HEK293 (cell line): ENCODE measurements at regions not wholly inside any gene's neighbourhood (a gene's known extent, or its start where the extent isn't known, plus 50 kb on each side); places are given as distances from the start of the nearest gene placed in this dataset.

Experiments
- CTCF ChIA-PET: fragments of 350-600 bp; formaldehyde crosslinking; extraction: SDS; loops from one replicate; lab custom pipeline; 2021; ENCODE audit warnings: antibody characterized with exemption; lab: Yijun Ruan, JAX
- POLR2A ChIA-PET: fragments of 300-600 bp; formaldehyde crosslinking; extraction: SDS; loops from one replicate; lab custom pipeline; 2020; ENCODE audit warnings: antibody characterized with exemption, inconsistent platforms; lab: Yijun Ruan, JAX
- H3K27ac ChIP-seq: fragments of 200-500 bp; sonication (Bioruptor generic); 2 replicates; pipeline ENCODE4 v1.5.1; 2014; ENCODE audit warnings: low read depth, low read length, control low read depth, inconsistent platforms; ENCODE audit errors: extremely low read depth
- H3K36me3 ChIP-seq, 2 experiments: fragments of 200-500 bp in 1 of 2; sonication (Bioruptor generic) in 1 of 2; 1 replicate in 1 of 2; 2 replicates in 1 of 2; pipeline ENCODE4 v1.5.1; 2014 to 2017; ENCODE audit warnings: inconsistent platforms in 2 of 2, low read length in 2 of 2; ENCODE audit not compliant: control insufficient read depth in 2 of 2, insufficient read depth in 1 of 2
- H3K4me1 ChIP-seq: fragments of 200-500 bp; sonication (Bioruptor generic); 2 replicates; pipeline ENCODE4 v1.5.1; 2014; ENCODE audit warnings: mild to moderate bottlenecking, low read length, inconsistent platforms; ENCODE audit not compliant: control insufficient read depth, insufficient read depth
- H3K4me3 ChIP-seq: 2 replicates; pipeline ENCODE4 v1.5.1; 2011; ENCODE audit warnings: low read depth, mild to moderate bottlenecking, control low read depth, low read length, moderate library complexity
- H3K9me3 ChIP-seq: fragments of 200-500 bp; sonication (Bioruptor generic); 2 replicates; pipeline ENCODE4 v1.5.1; 2014; ENCODE audit warnings: low read depth, low read length, inconsistent platforms; ENCODE audit not compliant: control insufficient read depth, insufficient read depth
- RBAK ChIP-seq: fragments of 450-650 bp; formaldehyde crosslinking; IDR thresholded peaks from 2 replicates; pipeline ENCODE4 v1.5.1; 2016; ENCODE audit warnings: missing biosample characterization, missing genetic modification characterization
- REPIN1 ChIP-seq: fragments of 450-650 bp; formaldehyde crosslinking; IDR thresholded peaks from 2 replicates; pipeline ENCODE4 v1.5.1; 2017; ENCODE audit warnings: missing biosample characterization, missing genetic modification characterization, low read depth
- SCRT2 ChIP-seq: fragments of 450-650 bp; formaldehyde crosslinking; IDR thresholded peaks from 2 replicates; pipeline ENCODE4 v1.5.1; 2016; ENCODE audit warnings: missing biosample characterization, missing genetic modification characterization
- SP2 ChIP-seq: fragments of 450-650 bp; formaldehyde crosslinking; IDR thresholded peaks from 2 replicates; pipeline ENCODE4 v1.5.1; 2016; ENCODE audit warnings: missing biosample characterization, missing genetic modification characterization
- ZFHX2 ChIP-seq: fragments of 450-650 bp; formaldehyde crosslinking; conservative IDR thresholded peaks from 2 replicates; pipeline ENCODE4 v1.5.1; 2016; ENCODE audit warnings: missing biosample characterization, missing genetic modification characterization
- ZNF112 ChIP-seq: fragments of 450-650 bp; formaldehyde crosslinking; IDR thresholded peaks from 2 replicates; pipeline ENCODE4 v1.5.0; 2017; ENCODE audit warnings: missing biosample characterization, missing genetic modification characterization
- ZNF140 ChIP-seq: fragments of 450-650 bp; formaldehyde crosslinking; IDR thresholded peaks from 2 replicates; pipeline ENCODE4 v1.5.1; 2016; ENCODE audit warnings: missing biosample characterization, missing genetic modification characterization
- ZNF157 ChIP-seq: fragments of 450-650 bp; formaldehyde crosslinking; IDR thresholded peaks from 2 replicates; pipeline ENCODE4 v1.5.1; 2016; ENCODE audit warnings: missing biosample characterization, missing genetic modification characterization
- ZNF211 ChIP-seq: fragments of 450-650 bp; formaldehyde crosslinking; IDR thresholded peaks from 2 replicates; pipeline ENCODE4 v1.5.1; 2016; ENCODE audit warnings: low read depth, missing biosample characterization, missing genetic modification characterization
- ZNF23 ChIP-seq: fragments of 450-650 bp; formaldehyde crosslinking; IDR thresholded peaks from 2 replicates; pipeline ENCODE4 v1.5.1; 2016; ENCODE audit warnings: missing biosample characterization, missing genetic modification characterization, borderline replicate concordance
- ZNF239 ChIP-seq: fragments of 450-650 bp; formaldehyde crosslinking; IDR thresholded peaks from 2 replicates; pipeline ENCODE4 v1.5.1; 2016; ENCODE audit warnings: missing biosample characterization, missing genetic modification characterization
- ZNF350 ChIP-seq: fragments of 450-650 bp; formaldehyde crosslinking; IDR thresholded peaks from 2 replicates; pipeline ENCODE4 v1.5.0; 2017; ENCODE audit warnings: missing biosample characterization, mild to moderate bottlenecking, missing genetic modification characterization
- ZNF426 ChIP-seq: fragments of 450-650 bp; formaldehyde crosslinking; IDR thresholded peaks from 2 replicates; pipeline ENCODE4 v1.5.1; 2017; ENCODE audit warnings: missing biosample characterization, missing genetic modification characterization, mild to moderate bottlenecking, inconsistent platforms, moderate library complexity
- ZNF548 ChIP-seq: fragments of 450-650 bp; formaldehyde crosslinking; IDR thresholded peaks from 2 replicates; pipeline ENCODE4 v1.5.1; 2016; ENCODE audit warnings: missing biosample characterization, missing genetic modification characterization
- ZNF626 ChIP-seq: fragments of 450-650 bp; sonication (Bioruptor Pico); formaldehyde crosslinking; IDR thresholded peaks from 2 replicates; pipeline ENCODE4 v1.5.1; 2018; ENCODE audit warnings: missing biosample characterization, missing genetic modification characterization, inconsistent platforms
- ZNF629 ChIP-seq: fragments of 450-650 bp; formaldehyde crosslinking; IDR thresholded peaks from 2 replicates; pipeline ENCODE4 v1.5.1; 2017; ENCODE audit warnings: missing biosample characterization, missing genetic modification characterization
- ZNF654 ChIP-seq: fragments of 450-650 bp; formaldehyde crosslinking; IDR thresholded peaks from 2 replicates; pipeline ENCODE4 v1.5.1; 2016; ENCODE audit warnings: low read depth, missing biosample characterization, missing genetic modification characterization
- ZSCAN23 ChIP-seq: fragments of 450-650 bp; formaldehyde crosslinking; IDR thresholded peaks from 2 replicates; pipeline ENCODE4 v1.5.1; 2016; ENCODE audit warnings: missing biosample characterization, missing genetic modification characterization
- TF ChIP-seq, protein P1 (sequence below): fragments of 450-650 bp; formaldehyde crosslinking; conservative IDR thresholded peaks from 2 replicates; pipeline ENCODE4 v1.5.1; 2016; ENCODE audit warnings: low read depth, missing biosample characterization, missing genetic modification characterization
- TF ChIP-seq, protein P2 (sequence below): fragments of 450-650 bp; formaldehyde crosslinking; IDR thresholded peaks from 2 replicates; pipeline ENCODE4 v1.5.1; 2016; ENCODE audit warnings: missing biosample characterization, missing genetic modification characterization
- TF ChIP-seq, protein P3 (sequence below): fragments of 450-650 bp; formaldehyde crosslinking; IDR thresholded peaks from 2 replicates; pipeline ENCODE4 v1.5.1; 2016; ENCODE audit warnings: missing biosample characterization, missing genetic modification characterization

DNA sequence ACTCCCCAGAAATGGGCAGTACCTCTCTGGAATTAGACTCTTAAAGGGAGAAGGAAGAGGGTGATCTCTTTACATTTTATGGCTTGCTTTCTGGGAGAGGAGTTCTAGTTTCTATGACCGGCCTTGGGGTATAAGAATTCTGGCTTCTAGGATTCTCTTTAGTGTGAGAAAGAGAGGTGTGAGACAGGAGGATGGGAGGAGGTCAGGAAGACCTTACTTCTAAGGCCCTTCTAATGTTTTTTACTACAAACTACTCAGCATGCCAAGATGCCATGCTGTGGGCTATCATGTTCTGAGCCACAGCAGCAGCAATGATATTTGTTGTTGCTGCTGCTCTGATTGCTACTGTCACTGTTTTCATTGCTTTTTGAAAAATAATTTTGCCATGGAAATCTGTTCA, 538.3 kb downstream of the SLITRK6 start:
- POLR2A ChIA-PET: no interaction called here
- no peak overlapping the region for H3K4me3 ChIP-seq
- H3K9me3 ChIP-seq: no peaks in the 10 kb centered on the region
- TF ChIP-seq, protein P1, sequence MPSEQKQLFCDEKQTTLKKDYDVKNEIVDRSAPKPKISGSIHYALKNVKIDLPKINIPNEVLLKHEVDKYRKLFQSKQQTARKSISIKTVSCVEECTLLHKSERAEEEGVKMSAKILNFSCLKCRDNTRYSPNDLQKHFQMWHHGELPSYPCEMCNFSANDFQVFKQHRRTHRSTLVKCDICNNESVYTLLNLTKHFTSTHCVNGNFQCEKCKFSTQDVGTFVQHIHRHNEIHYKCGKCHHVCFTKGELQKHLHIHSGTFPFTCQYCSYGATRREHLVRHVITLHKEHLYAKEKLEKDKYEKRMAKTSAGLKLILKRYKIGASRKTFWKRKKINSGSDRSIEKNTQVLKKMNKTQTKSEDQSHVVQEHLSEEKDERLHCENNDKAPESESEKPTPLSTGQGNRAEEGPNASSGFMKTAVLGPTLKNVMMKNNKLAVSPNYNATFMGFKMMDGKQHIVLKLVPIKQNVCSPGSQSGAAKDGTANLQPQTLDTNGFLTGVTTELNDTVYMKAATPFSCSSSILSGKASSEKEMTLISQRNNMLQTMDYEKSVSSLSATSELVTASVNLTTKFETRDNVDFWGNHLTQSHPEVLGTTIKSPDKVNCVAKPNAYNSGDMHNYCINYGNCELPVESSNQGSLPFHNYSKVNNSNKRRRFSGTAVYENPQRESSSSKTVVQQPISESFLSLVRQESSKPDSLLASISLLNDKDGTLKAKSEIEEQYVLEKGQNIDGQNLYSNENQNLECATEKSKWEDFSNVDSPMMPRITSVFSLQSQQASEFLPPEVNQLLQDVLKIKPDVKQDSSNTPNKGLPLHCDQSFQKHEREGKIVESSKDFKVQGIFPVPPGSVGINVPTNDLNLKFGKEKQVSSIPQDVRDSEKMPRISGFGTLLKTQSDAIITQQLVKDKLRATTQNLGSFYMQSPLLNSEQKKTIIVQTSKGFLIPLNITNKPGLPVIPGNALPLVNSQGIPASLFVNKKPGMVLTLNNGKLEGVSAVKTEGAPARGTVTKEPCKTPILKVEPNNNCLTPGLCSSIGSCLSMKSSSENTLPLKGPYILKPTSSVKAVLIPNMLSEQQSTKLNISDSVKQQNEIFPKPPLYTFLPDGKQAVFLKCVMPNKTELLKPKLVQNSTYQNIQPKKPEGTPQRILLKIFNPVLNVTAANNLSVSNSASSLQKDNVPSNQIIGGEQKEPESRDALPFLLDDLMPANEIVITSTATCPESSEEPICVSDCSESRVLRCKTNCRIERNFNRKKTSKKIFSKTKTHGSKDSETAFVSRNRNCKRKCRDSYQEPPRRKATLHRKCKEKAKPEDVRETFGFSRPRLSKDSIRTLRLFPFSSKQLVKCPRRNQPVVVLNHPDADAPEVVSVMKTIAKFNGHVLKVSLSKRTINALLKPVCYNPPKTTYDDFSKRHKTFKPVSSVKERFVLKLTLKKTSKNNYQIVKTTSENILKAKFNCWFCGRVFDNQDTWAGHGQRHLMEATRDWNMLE: no peak
- no peak for TF ChIP-seq ZSCAN23 (tag by site-specific recombination)
- TF ChIP-seq ZNF629 (tag by site-specific recombination): no peak
- TF ChIP-seq SP2 (tag by site-specific recombination): no peak
- no peak for TF ChIP-seq ZNF211 (tag by site-specific recombination)
- no peak for TF ChIP-seq ZNF350 (tag by site-specific recombination)
- TF ChIP-seq ZNF157 (tag by site-specific recombination): no peak
- TF ChIP-seq ZNF112 (tag by site-specific recombination): no peak
- no peak for TF ChIP-seq REPIN1 (tag by site-specific recombination)
- no peak for TF ChIP-seq ZNF23 (tag by site-specific recombination)
- TF ChIP-seq, protein P2, sequence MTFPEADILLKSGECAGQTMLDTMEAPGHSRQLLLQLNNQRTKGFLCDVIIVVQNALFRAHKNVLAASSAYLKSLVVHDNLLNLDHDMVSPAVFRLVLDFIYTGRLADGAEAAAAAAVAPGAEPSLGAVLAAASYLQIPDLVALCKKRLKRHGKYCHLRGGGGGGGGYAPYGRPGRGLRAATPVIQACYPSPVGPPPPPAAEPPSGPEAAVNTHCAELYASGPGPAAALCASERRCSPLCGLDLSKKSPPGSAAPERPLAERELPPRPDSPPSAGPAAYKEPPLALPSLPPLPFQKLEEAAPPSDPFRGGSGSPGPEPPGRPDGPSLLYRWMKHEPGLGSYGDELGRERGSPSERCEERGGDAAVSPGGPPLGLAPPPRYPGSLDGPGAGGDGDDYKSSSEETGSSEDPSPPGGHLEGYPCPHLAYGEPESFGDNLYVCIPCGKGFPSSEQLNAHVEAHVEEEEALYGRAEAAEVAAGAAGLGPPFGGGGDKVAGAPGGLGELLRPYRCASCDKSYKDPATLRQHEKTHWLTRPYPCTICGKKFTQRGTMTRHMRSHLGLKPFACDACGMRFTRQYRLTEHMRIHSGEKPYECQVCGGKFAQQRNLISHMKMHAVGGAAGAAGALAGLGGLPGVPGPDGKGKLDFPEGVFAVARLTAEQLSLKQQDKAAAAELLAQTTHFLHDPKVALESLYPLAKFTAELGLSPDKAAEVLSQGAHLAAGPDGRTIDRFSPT: no peak
- TF ChIP-seq, all 188 proteins: peak for 0
- Histone ChIP-seq H3K27ac (no peak overlapping the region), H3K36me3 (no peaks in the 10 kb centered on the region), H3K4me1 (no peaks in the 10 kb centered on the region)
- CTCF ChIA-PET: no interaction called here

DNA sequence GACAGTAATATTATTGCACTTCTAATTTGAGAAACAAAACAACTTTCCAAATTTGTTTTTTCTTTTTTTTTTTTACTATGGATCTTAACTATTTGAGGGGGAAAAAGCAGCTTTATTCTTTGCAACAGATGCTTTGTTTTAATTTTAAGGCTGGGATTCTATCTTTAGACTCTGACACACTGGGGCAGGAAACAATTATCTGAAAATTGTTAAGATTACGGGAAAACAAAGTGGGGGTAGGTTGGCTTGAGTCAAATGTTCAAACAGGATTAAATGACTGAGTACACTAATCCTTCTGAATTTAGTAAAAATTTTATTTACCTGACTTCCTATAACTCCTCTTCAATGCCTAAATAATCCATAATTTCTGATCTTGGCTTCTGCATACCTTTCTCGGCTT, 543.2 kb downstream of the SLITRK6 start:
- POLR2A ChIA-PET: no interaction called here
- Histone ChIP-seq H3K4me1 (no peaks in the 10 kb centered on the region), H3K9me3 (no peaks in the 10 kb centered on the region), H3K4me3 (no peak overlapping the region), H3K27ac (no peak overlapping the region), H3K36me3 (no peaks in the 10 kb centered on the region)
- no peak for TF ChIP-seq RBAK (tag by site-specific recombination)
- TF ChIP-seq, protein P3, sequence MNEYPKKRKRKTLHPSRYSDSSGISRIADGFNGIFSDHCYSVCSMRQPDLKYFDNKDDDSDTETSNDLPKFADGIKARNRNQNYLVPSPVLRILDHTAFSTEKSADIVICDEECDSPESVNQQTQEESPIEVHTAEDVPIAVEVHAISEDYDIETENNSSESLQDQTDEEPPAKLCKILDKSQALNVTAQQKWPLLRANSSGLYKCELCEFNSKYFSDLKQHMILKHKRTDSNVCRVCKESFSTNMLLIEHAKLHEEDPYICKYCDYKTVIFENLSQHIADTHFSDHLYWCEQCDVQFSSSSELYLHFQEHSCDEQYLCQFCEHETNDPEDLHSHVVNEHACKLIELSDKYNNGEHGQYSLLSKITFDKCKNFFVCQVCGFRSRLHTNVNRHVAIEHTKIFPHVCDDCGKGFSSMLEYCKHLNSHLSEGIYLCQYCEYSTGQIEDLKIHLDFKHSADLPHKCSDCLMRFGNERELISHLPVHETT (tag by site-specific recombination): no peak
- CTCF ChIA-PET: interaction anchor here (0.6 kb wide), 1 partner anchor 65 kb away, joined by 5 read pairs; no protein-coding TSS in a partner anchor

DNA sequence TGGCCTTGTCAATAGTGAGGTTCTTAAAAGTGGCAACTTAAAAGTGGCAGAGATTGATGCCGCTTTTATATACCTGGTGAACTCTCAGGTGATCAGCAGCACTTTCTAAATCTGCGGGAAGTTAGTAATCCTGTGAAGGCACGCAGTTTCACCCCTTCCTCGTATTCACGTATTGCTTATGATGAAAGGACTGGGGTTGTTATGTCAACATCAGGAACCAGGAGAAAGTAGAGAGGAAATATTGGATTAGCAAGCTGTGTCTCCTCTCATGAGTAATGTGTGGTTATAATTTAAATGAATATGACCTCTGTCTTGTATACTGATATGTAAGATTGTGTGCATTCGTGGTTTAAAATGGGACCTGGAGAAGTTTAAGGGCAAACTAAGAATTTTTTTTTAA, 544.6 kb downstream of the SLITRK6 start:
- H3K4me1 ChIP-seq: no peaks in the 10 kb centered on the region
- H3K4me3 ChIP-seq: no peak overlapping the region
- TF ChIP-seq ZNF140 (tag by site-specific recombination) (no peak), ZNF239 (tag by site-specific recombination) (no peak), ZNF548 (tag by site-specific recombination) (no peak), ZFHX2 (tag by site-specific recombination) (no peak), ZNF654 (no peak), SCRT2 (tag by site-specific recombination) (no peak), ZNF626 (tag by site-specific recombination) (no peak), ZNF426 (tag by site-specific recombination) (no peak)
- no peaks in the 10 kb centered on the region for H3K36me3 ChIP-seq
- no peaks in the 10 kb centered on the region for H3K9me3 ChIP-seq
- no peak overlapping the region for H3K27ac ChIP-seq
- CTCF ChIA-PET: interaction anchor here (0.7 kb wide), 1 partner anchor 36 kb away, joined by 3 read pairs; no protein-coding TSS in a partner anchor
- POLR2A ChIA-PET: no interaction called here
